ENCODE measurements at regions not wholly inside any gene's neighbourhood (a gene's known extent, or its start where the extent isn't known, plus 50 kb on each side); places are given as distances from the start of the nearest gene placed in this dataset.

DNA sequence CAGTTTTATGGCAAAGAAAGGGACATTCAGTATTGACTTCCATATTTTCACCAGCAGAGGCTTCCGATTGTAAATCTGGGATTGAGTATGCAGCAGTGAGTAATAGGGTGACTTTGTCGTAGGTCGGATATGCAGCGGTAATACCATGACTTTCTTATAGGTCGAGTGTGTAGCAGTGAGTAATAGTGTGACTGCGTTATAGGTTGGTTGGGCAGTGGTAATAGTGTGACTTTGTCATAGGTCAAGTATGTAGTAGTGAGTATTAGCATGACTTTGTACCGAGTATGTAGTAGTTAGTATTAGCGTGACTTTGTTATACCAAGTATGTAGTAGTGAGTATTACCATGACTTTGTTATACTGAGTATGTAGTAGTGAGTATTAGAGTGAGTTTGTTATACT is 268.2 kb upstream of the ADARB2 start:
- TF ChIP-seq YY1 (IDR thresholded peaks at IDR 0.05; ENCODE audit: insufficient read depth, insufficient read length) (no peak), ZNF274 (IDR thresholded peaks at IDR 0.05; ENCODE audit: low read depth, low read length) (no peak), SUZ12 (IDR thresholded peaks at IDR 0.05; ENCODE audit: extremely low read depth, insufficient read depth, insufficient read length) (no peak)

Measured in NT2/D1 (cell line).